ENCODE measurements at regions not wholly inside any gene's neighbourhood (a gene's known extent, or its start where the extent isn't known, plus 50 kb on each side); places are given as distances from the start of the nearest gene placed in this dataset.

DNA sequence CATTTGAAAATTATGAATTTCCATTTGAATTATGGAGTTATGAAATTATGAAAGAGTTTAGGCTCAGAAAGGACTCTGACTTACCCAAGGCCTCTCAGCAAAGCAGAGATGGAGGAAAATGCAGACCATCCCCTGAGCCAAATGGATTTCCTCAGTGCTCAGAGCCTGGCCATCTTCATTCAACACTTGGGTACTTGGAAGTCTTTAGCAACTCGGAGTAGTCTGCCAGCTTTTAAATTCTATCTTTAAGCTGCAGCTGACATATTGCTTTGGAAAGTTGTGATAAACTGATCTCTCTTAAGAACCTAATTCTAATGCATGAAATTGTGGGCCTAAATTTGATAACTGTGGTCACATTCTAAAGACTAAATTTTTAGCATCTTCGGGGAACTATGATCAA is 315.4 kb downstream of the SAMD5 start:
- no peak overlapping the region for H2BK12ac ChIP-seq (ENCODE audit: low read depth, low read length)
- H3K23me2 ChIP-seq (ENCODE audit: low read depth, low read length) = no peaks in the 10 kb centered on the region
- ChIA-PET POLR2A (ENCODE audit: partially characterized antibody) (no interaction called here), CTCF (ENCODE audit: partially characterized antibody) (no interaction called here)
- H3K36me3 ChIP-seq (ENCODE audit: control insufficient read depth in 2 of 4, insufficient read depth in 4 of 4, low read length in 3 of 4) = no peaks in the 10 kb centered on the region; a peak in 1 of 8 replicates
- no peak overlapping the region for H2BK120ac ChIP-seq (replicated peaks; ENCODE audit: low read depth, low read length)
- no peak overlapping the region for H2AFZ ChIP-seq (ENCODE audit: low read length)
- no peak overlapping the region for H3K27ac ChIP-seq (ENCODE audit: low read depth, low read length)
- no peaks in the 10 kb centered on the region for H3K79me1 ChIP-seq (ENCODE audit: low read depth, low read length)
- no peak overlapping the region for H3K4me2 ChIP-seq (ENCODE audit: insufficient read depth in 1 of 2, low read depth in 2 of 2, low read length in 2 of 2)
- no peaks in the 10 kb centered on the region for H3K9me3 ChIP-seq (ENCODE audit: insufficient read depth in 2 of 2, low read depth in 1 of 2, low read length in 1 of 2)
- H3K4me1 ChIP-seq (replicated peaks in 1 of 4; ENCODE audit: control insufficient read depth in 3 of 4, insufficient read depth in 4 of 4, low read length in 3 of 4) = 0 out of 7 replicates have a peak, but pooled peaks cover 0 to 2% (median 0%) of the 10 kb centered on the region in 4 experiments
- no peak overlapping the region for H4K91ac ChIP-seq (replicated peaks; ENCODE audit: insufficient read length, low read length)
- no peak overlapping the region for H3K4ac ChIP-seq (replicated peaks; ENCODE audit: insufficient read length, low read depth, low read length)
- no peak overlapping the region for H3K4me3 ChIP-seq (ENCODE audit: extremely low read depth in 1 of 4, insufficient read depth in 2 of 4, low read depth in 3 of 4, low read length in 4 of 4)
- H2BK15ac ChIP-seq (ENCODE audit: low read length) = no peak overlapping the region
- H3K14ac ChIP-seq (ENCODE audit: insufficient read length) = no peak overlapping the region
- no peak overlapping the region for H3K23ac ChIP-seq (ENCODE audit: insufficient read length)
- FAIRE-seq = no peak
- H4K5ac ChIP-seq (ENCODE audit: insufficient read length, low read depth, low read length) = no peak overlapping the region
- TF ChIP-seq, protein P1, sequence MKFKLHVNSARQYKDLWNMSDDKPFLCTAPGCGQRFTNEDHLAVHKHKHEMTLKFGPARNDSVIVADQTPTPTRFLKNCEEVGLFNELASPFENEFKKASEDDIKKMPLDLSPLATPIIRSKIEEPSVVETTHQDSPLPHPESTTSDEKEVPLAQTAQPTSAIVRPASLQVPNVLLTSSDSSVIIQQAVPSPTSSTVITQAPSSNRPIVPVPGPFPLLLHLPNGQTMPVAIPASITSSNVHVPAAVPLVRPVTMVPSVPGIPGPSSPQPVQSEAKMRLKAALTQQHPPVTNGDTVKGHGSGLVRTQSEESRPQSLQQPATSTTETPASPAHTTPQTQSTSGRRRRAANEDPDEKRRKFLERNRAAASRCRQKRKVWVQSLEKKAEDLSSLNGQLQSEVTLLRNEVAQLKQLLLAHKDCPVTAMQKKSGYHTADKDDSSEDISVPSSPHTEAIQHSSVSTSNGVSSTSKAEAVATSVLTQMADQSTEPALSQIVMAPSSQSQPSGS (IDR thresholded peaks at IDR 0.05; ENCODE audit: low read length) = no peak
- no peak for TF ChIP-seq RBBP5 (IDR thresholded peaks at IDR 0.05; ENCODE audit: borderline replicate concordance, low read depth, low read length)
- TF ChIP-seq MAFK (IDR thresholded peaks at IDR 0.05; ENCODE audit: low read depth, low read length) = no peak
- TF ChIP-seq CREB1 (IDR thresholded peaks at IDR 0.05) = no peak
- no peak for TF ChIP-seq TAF7 (optimal IDR thresholded peaks at IDR 0.05; ENCODE audit: borderline replicate concordance, low read depth, low read length)
- TF ChIP-seq TCF12 (IDR thresholded peaks at IDR 0.05; ENCODE audit: low read depth, low read length) = no peak
- TF ChIP-seq SRF (IDR thresholded peaks at IDR 0.05; ENCODE audit: low read depth, low read length) = no peak
- TF ChIP-seq GABPA (IDR thresholded peaks at IDR 0.05; ENCODE audit: borderline replicate concordance, insufficient read depth, low read length) = no peak
- TF ChIP-seq RXRA (IDR thresholded peaks at IDR 0.05; ENCODE audit: insufficient read depth, low read depth, low read length) = no peak
- no peak for TF ChIP-seq SIX5 (IDR thresholded peaks at IDR 0.05; ENCODE audit: low read depth, low read length)
- no peak for TF ChIP-seq TAF1 (IDR thresholded peaks at IDR 0.05; ENCODE audit: low read depth, low read length)
- no peak for TF ChIP-seq EZH2 (IDR thresholded peaks at IDR 0.05; ENCODE audit: low read depth, low read length, severe bottlenecking)
- no peaks in the 10 kb centered on the region for H3K27me3 ChIP-seq (replicated peaks in 1 of 4; ENCODE audit: control insufficient read depth in 3 of 4, extremely low read depth in 1 of 4, insufficient read depth in 3 of 4, low read length in 3 of 4)
- no peak overlapping the region for H3K18ac ChIP-seq (ENCODE audit: extremely low read depth, low read length)
- DNase-seq (ENCODE audit: low read depth in 1 of 2, low spot score in 2 of 2) = no peak
- no peak overlapping the region for H4K8ac ChIP-seq (ENCODE audit: extremely low read depth, insufficient read depth, low read length)
- no peak overlapping the region for H2BK5ac ChIP-seq (ENCODE audit: low read depth, low read length)
- no peak overlapping the region for H3K9ac ChIP-seq (replicated peaks in 1 of 4; ENCODE audit: extremely low read depth in 1 of 4, low read depth in 3 of 4, low read length in 3 of 4)
- 91% methylated on average over 2 of the region's 2 CpGs; no CpG with 5 or more reads in 1 of the 2 experiments for WGBS, 2 experiments (ENCODE audit: extremely low coverage in 1 of 2, insufficient coverage in 1 of 2, insufficient read length in 1 of 2, insufficient replicate concordance in 2 of 2, low coverage in 1 of 2, low lambda C conversion rate in 2 of 2, missing lambda C conversion rate in 1 of 2)
- no peak overlapping the region for H2AK5ac ChIP-seq (ENCODE audit: low read depth, low read length)
- H3K56ac ChIP-seq (replicated peaks; ENCODE audit: insufficient read length, low read depth, low read length) = no peak overlapping the region
- no peak overlapping the region for H2BK20ac ChIP-seq (ENCODE audit: low read length)
- H3K79me2 ChIP-seq (ENCODE audit: control insufficient read depth in 1 of 2, insufficient read depth in 2 of 2, low read length in 2 of 2) = no peaks in the 10 kb centered on the region
- H4K20me1 ChIP-seq (replicated peaks in 1 of 2; ENCODE audit: control insufficient read depth in 1 of 2, insufficient read depth in 2 of 2, low read length in 2 of 2) = no peaks in the 10 kb centered on the region

All from H1 (cell line).